H9 (cell line): ENCODE measurements at regions not wholly inside any gene's neighbourhood (a gene's known extent, or its start where the extent isn't known, plus 50 kb on each side); places are given as distances from the start of the nearest gene placed in this dataset.

Source experiments
- DNase-seq: peaks from one replicate; pipeline ENCODE4 v3.0.0-alpha.2; 2017
- H2AFZ ChIP-seq: one replicate; pipeline ENCODE4 v1.6.1; 2013; ENCODE audit warnings: mild to moderate bottlenecking, low read length, control low read depth, moderate library complexity
- H2AK5ac ChIP-seq: 2 replicates; pipeline ENCODE4 v1.6.1; 2013; ENCODE audit warnings: low read length, control low read depth, mixed read lengths; ENCODE audit not compliant: insufficient read length
- H2BK120ac ChIP-seq: one replicate; pipeline ENCODE4 v1.6.1; 2013; ENCODE audit warnings: low read depth, mild to moderate bottlenecking, low read length, control low read depth, inconsistent platforms; ENCODE audit not compliant: poor library complexity, severe bottlenecking
- H2BK12ac ChIP-seq: 2 replicates; pipeline ENCODE4 v1.6.1; 2013; ENCODE audit warnings: low read length, control low read depth, mixed read lengths, low read depth; ENCODE audit not compliant: insufficient read length
- H2BK15ac ChIP-seq: 2 replicates; pipeline ENCODE4 v1.6.1; 2013; ENCODE audit warnings: low read depth, low read length, control low read depth
- H2BK20ac ChIP-seq: one replicate; pipeline ENCODE4 v1.6.1; 2013; ENCODE audit warnings: low read depth, mild to moderate bottlenecking, low read length, control low read depth, inconsistent platforms; ENCODE audit not compliant: poor library complexity, severe bottlenecking
- H2BK5ac ChIP-seq: 2 replicates; pipeline ENCODE4 v1.6.1; 2013; ENCODE audit warnings: low read length, control low read depth, mixed read lengths; ENCODE audit not compliant: insufficient read length
- H3K14ac ChIP-seq: 2 replicates; pipeline ENCODE4 v1.6.1; 2013; ENCODE audit warnings: low read length, control low read depth; ENCODE audit not compliant: insufficient read depth
- H3K18ac ChIP-seq: 2 replicates; pipeline ENCODE4 v1.6.1; 2013; ENCODE audit warnings: low read depth, mild to moderate bottlenecking, mixed read lengths, low read length, control low read depth; ENCODE audit not compliant: insufficient read length
- H3K23ac ChIP-seq: 2 replicates; pipeline ENCODE4 v1.6.1; 2013; ENCODE audit warnings: low read length, control low read depth, mixed read lengths, low read depth; ENCODE audit not compliant: insufficient read length
- H3K23me2 ChIP-seq: 2 replicates; pipeline ENCODE4 v1.6.1; 2013; ENCODE audit warnings: low read depth, mild to moderate bottlenecking, mixed read lengths, low read length, control low read depth; ENCODE audit not compliant: insufficient read length, poor library complexity, severe bottlenecking
- H3K27ac ChIP-seq: 2 replicates; pipeline ENCODE4 v1.5.1; 2013; ENCODE audit warnings: low read length, control low read depth, mixed read lengths, low read depth; ENCODE audit not compliant: insufficient read length
- H3K27me3 ChIP-seq: 2 replicates; pipeline ENCODE4 v1.6.1; 2013; ENCODE audit warnings: low read length, control low read depth, inconsistent platforms; ENCODE audit not compliant: insufficient read depth
- H3K4ac ChIP-seq: 2 replicates; pipeline ENCODE4 v1.6.1; 2013; ENCODE audit warnings: low read depth, mild to moderate bottlenecking, control low read depth, inconsistent platforms, low read length, moderate library complexity
- H3K4me1 ChIP-seq: 2 replicates; pipeline ENCODE4 v1.6.1; 2013; ENCODE audit warnings: low read length, control low read depth, inconsistent platforms; ENCODE audit not compliant: insufficient read depth
- H3K4me2 ChIP-seq: 2 replicates; pipeline ENCODE4 v1.6.1; 2013; ENCODE audit warnings: low read length, control low read depth, mixed read lengths; ENCODE audit not compliant: insufficient read length, insufficient read depth
- H3K56ac ChIP-seq: 2 replicates; pipeline ENCODE4 v1.6.1; 2013; ENCODE audit warnings: low read depth, mild to moderate bottlenecking, mixed read lengths, low read length, control low read depth; ENCODE audit not compliant: insufficient read length
- H3K79me1 ChIP-seq: 2 replicates; pipeline ENCODE4 v1.6.1; 2013; ENCODE audit warnings: low read depth, mild to moderate bottlenecking, moderate library complexity, low read length, control low read depth, inconsistent platforms; ENCODE audit not compliant: insufficient read depth, poor library complexity, severe bottlenecking
- H3K79me2 ChIP-seq: 2 replicates; pipeline ENCODE4 v1.6.1; 2013; ENCODE audit warnings: low read length, control low read depth, inconsistent platforms; ENCODE audit not compliant: insufficient read depth
- H3K9ac ChIP-seq: 2 replicates; pipeline ENCODE4 v1.6.1; 2013; ENCODE audit warnings: low read length, control low read depth, mixed read lengths; ENCODE audit not compliant: insufficient read length; ENCODE audit errors: extremely low read depth
- H3K9me3 ChIP-seq: one replicate; pipeline ENCODE4 v1.6.1; 2013; ENCODE audit warnings: low read depth, low read length, inconsistent platforms; ENCODE audit not compliant: control insufficient read depth
- H3T11ph ChIP-seq: one replicate; pipeline ENCODE4 v1.6.1; 2013; ENCODE audit warnings: mild to moderate bottlenecking, low read length, control low read depth, inconsistent platforms
- H4K20me1 ChIP-seq: one replicate; pipeline ENCODE4 v1.6.1; 2013; ENCODE audit not compliant: control insufficient read depth, insufficient read length, insufficient read depth
- H4K5ac ChIP-seq: 2 replicates; pipeline ENCODE4 v1.6.1; 2013; ENCODE audit warnings: low read depth, mild to moderate bottlenecking, mixed read lengths, low read length, control low read depth; ENCODE audit not compliant: insufficient read length
- H4K8ac ChIP-seq: replicated peaks from 2 replicates; pipeline ENCODE4 v1.6.1; 2013; ENCODE audit warnings: low read length, control low read depth, mixed read lengths, low read depth; ENCODE audit not compliant: insufficient read length
- H4K91ac ChIP-seq: 2 replicates; pipeline ENCODE4 v1.6.1; 2013; ENCODE audit warnings: low read depth, mild to moderate bottlenecking, moderate library complexity, mixed read lengths, low read length, control low read depth; ENCODE audit not compliant: insufficient read length
- H3K27ac Mint-ChIP-seq, 3 experiments: 2 replicates in 2 of 3; 3 replicates in 1 of 3; pipeline ENCODE4 v1.8.0; 2020 to 2021; ENCODE audit warnings: mixed read lengths in 3 of 3, mild to moderate bottlenecking in 1 of 3, moderate library complexity in 1 of 3
- H3K27me3 Mint-ChIP-seq: 2 replicates; pipeline ENCODE4 v1.8.0; 2021; ENCODE audit warnings: low read depth, mild to moderate bottlenecking, moderate library complexity, mixed read lengths
- H3K36me3 Mint-ChIP-seq, 3 experiments: 2 replicates in 2 of 3; 3 replicates in 1 of 3; pipeline ENCODE4 v1.8.0; 2020 to 2021; ENCODE audit warnings: low read depth in 3 of 3, mixed read lengths in 3 of 3; ENCODE audit not compliant: insufficient read depth in 1 of 3
- H3K4me1 Mint-ChIP-seq, 2 experiments: 2 replicates each; pipeline ENCODE4 v1.8.0; 2020; ENCODE audit warnings: mixed read lengths in 2 of 2
- H3K4me3 Mint-ChIP-seq, 2 experiments: 2 replicates in 1 of 2; 3 replicates in 1 of 2; pipeline ENCODE4 v1.8.0; 2020 to 2021; ENCODE audit warnings: mild to moderate bottlenecking in 2 of 2, mixed read lengths in 2 of 2, moderate library complexity in 1 of 2
- H3K9me3 Mint-ChIP-seq, 2 experiments: 2 replicates in 1 of 2; 3 replicates in 1 of 2; pipeline ENCODE4 v1.8.0; 2020; ENCODE audit warnings: mild to moderate bottlenecking in 2 of 2, mixed read lengths in 2 of 2, moderate library complexity in 1 of 2
- whole genome bisulfite sequencing: extraction: QIAGEN DNeasy Blood & Tissue Kit; methylation state at CpG from one replicate; pipeline ENCODE4 v1.1.7; 2013; ENCODE audit warnings: missing lambda C conversion rate, low lambda C conversion rate, mixed read lengths; ENCODE audit not compliant: insufficient read length; ENCODE audit errors: extremely low coverage; 5-methylcytosine and 5-hydroxymethylcytosine counted together
- TF ChIP-seq, protein P1 (sequence below): fragments of 200-600 bp; sonication (generic); conservative IDR thresholded peaks from 3 replicates; pipeline ENCODE4 v1.8.0; 2021; ENCODE audit warnings: antibody characterized with exemption, mild to moderate bottlenecking

DNA sequence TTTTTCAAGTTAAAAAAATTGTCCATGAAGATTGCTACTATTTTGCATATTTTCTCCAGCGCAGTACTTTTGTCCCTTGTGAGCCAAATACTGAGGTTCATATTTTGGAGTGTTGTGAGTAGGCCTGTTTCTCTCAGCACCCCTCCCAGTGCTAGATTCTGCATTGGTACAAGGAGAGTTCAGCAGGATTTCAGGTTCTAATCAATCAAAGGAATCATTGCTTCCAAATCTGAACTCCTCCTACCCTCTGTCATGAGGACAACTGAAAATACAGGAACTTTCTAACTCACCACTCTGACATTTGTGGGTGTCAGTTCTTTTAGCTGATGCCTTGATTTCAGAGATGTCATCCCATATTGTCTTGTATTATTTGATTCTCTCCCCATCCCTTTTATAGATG, 299.9 kb downstream of the FZD1 start:
- DNase-seq: no peak
- Histone ChIP-seq H3K4ac (no peak overlapping the region), H3K23me2 (no peaks in the 10 kb centered on the region), H2BK20ac (no peak overlapping the region), H4K5ac (no peak overlapping the region), H2BK15ac (no peak overlapping the region), H4K91ac (no peak overlapping the region), H3K4me2 (no peak overlapping the region), H2BK120ac (no peak overlapping the region), H2BK5ac (no peak overlapping the region), H2AFZ (no peak overlapping the region), H3K79me1 (no peaks in the 10 kb centered on the region), H4K8ac (no peak overlapping the region), H3K14ac (no peak overlapping the region), H3K79me2 (no peaks in the 10 kb centered on the region), H3K18ac (no peak overlapping the region), H3T11ph (no peak overlapping the region), H4K20me1 (no peaks in the 10 kb centered on the region), H3K4me1 (no peaks in the 10 kb centered on the region; the same call in 1 of the 2 replicates), H3K27ac (no peak overlapping the region), H2BK12ac (no peak overlapping the region), H3K27me3 (no peaks in the 10 kb centered on the region), H2AK5ac (no peak overlapping the region), H3K9me3 (no peaks in the 10 kb centered on the region), H3K56ac (no peak overlapping the region), H3K9ac (no peak overlapping the region), H3K23ac (no peak overlapping the region)
- Mint-ChIP-seq H3K27me3 (no peaks in the 10 kb centered on the region), H3K4me3 (no peak overlapping the region), H3K9me3 (no peaks in the 10 kb centered on the region; a peak in 1 of 5 replicates), H3K4me1 (peaks cover 25% of the 10 kb centered on the region in 2 experiments), H3K36me3 (no peaks in the 10 kb centered on the region; a peak in 1 of 7 replicates), H3K27ac (no peak overlapping the region)
- no CpG with 5 or more reads among the region's 1 CpG for WGBS
- TF ChIP-seq, protein P1, sequence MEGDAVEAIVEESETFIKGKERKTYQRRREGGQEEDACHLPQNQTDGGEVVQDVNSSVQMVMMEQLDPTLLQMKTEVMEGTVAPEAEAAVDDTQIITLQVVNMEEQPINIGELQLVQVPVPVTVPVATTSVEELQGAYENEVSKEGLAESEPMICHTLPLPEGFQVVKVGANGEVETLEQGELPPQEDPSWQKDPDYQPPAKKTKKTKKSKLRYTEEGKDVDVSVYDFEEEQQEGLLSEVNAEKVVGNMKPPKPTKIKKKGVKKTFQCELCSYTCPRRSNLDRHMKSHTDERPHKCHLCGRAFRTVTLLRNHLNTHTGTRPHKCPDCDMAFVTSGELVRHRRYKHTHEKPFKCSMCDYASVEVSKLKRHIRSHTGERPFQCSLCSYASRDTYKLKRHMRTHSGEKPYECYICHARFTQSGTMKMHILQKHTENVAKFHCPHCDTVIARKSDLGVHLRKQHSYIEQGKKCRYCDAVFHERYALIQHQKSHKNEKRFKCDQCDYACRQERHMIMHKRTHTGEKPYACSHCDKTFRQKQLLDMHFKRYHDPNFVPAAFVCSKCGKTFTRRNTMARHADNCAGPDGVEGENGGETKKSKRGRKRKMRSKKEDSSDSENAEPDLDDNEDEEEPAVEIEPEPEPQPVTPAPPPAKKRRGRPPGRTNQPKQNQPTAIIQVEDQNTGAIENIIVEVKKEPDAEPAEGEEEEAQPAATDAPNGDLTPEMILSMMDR: no peak
